IPS-20b (cell line): ENCODE measurements at regions not wholly inside any gene's neighbourhood (a gene's known extent, or its start where the extent isn't known, plus 50 kb on each side); places are given as distances from the start of the nearest gene placed in this dataset.

ENCODE experiments used
- H3K27ac ChIP-seq: one replicate; pipeline ENCODE4 v1.5.1; 2013; ENCODE audit warnings: low read length
- H3K27me3 ChIP-seq: 2 replicates; pipeline ENCODE4 v1.6.1; 2013; ENCODE audit warnings: mild to moderate bottlenecking, low read length, inconsistent platforms; ENCODE audit not compliant: insufficient read depth
- H3K36me3 ChIP-seq: 2 replicates; pipeline ENCODE4 v1.6.1; 2013; ENCODE audit warnings: low read depth, mild to moderate bottlenecking, inconsistent platforms, low read length, moderate library complexity; ENCODE audit not compliant: insufficient read depth
- H3K4me1 ChIP-seq: 2 replicates; pipeline ENCODE4 v1.6.1; 2013; ENCODE audit warnings: mild to moderate bottlenecking, control low read depth, inconsistent platforms, low read length, moderate library complexity; ENCODE audit not compliant: insufficient read depth
- H3K4me3 ChIP-seq: 2 replicates; pipeline ENCODE4 v1.5.1; 2013; ENCODE audit warnings: mild to moderate bottlenecking, low read length, inconsistent platforms
- H3K9ac ChIP-seq: 2 replicates; pipeline ENCODE4 v1.6.1; 2013; ENCODE audit warnings: low read depth, mild to moderate bottlenecking, inconsistent platforms, low read length, moderate library complexity
- H3K9me3 ChIP-seq: 2 replicates; pipeline ENCODE4 v1.6.1; 2013; ENCODE audit warnings: mild to moderate bottlenecking, low read depth, low read length, inconsistent platforms; ENCODE audit not compliant: insufficient read depth

GRCh38 chr6:104532462-104532861 lies 327.3 kb downstream of the HACE1 start:
- no peaks in the 10 kb centered on the region for H3K4me1 ChIP-seq
- no peak overlapping the region for H3K4me3 ChIP-seq
- H3K9me3 ChIP-seq = no peaks in the 10 kb centered on the region
- no peaks in the 10 kb centered on the region for H3K27me3 ChIP-seq
- no peaks in the 10 kb centered on the region for H3K36me3 ChIP-seq
- no peak overlapping the region for H3K27ac ChIP-seq
- H3K9ac ChIP-seq = no peak overlapping the region

- Histone ChIP-seq H3K9me3 (no peaks in the 10 kb centered on the region), H3K27ac (no peak overlapping the region), H3K27me3 (no peaks in the 10 kb centered on the region), H3K9ac (no peak overlapping the region), H3K4me1 (no peaks in the 10 kb centered on the region), H3K4me3 (no peak overlapping the region), H3K36me3 (no peaks in the 10 kb centered on the region)
Measured at GRCh38 chr6:104531646-104532045, 328.1 kb downstream of the HACE1 start.

GRCh38 chr6:104527761-104528415 lies 331.8 kb downstream of the HACE1 start:
- H3K9me3 ChIP-seq = no peaks in the 10 kb centered on the region
- H3K36me3 ChIP-seq = no peaks in the 10 kb centered on the region
- H3K4me1 ChIP-seq = no peaks in the 10 kb centered on the region
- H3K9ac ChIP-seq = no peak overlapping the region
- no peak overlapping the region for H3K4me3 ChIP-seq
- H3K27me3 ChIP-seq = no peaks in the 10 kb centered on the region
- no peak overlapping the region for H3K27ac ChIP-seq

GRCh38 chr6:104527311-104527710 lies 332.4 kb downstream of the HACE1 start:
- H3K9ac ChIP-seq = no peak overlapping the region
- H3K9me3 ChIP-seq = no peaks in the 10 kb centered on the region
- no peak overlapping the region for H3K4me3 ChIP-seq
- H3K27me3 ChIP-seq = no peaks in the 10 kb centered on the region
- no peaks in the 10 kb centered on the region for H3K36me3 ChIP-seq
- no peaks in the 10 kb centered on the region for H3K4me1 ChIP-seq
- H3K27ac ChIP-seq = no peak overlapping the region

- Histone ChIP-seq H3K9me3 (no peaks in the 10 kb centered on the region), H3K4me1 (no peaks in the 10 kb centered on the region), H3K4me3 (no peak overlapping the region), H3K9ac (no peak overlapping the region), H3K27me3 (no peaks in the 10 kb centered on the region), H3K36me3 (no peaks in the 10 kb centered on the region), H3K27ac (no peak overlapping the region)
Measured at GRCh38 chr6:104526376-104526775, 333.3 kb downstream of the HACE1 start.

- no peaks in the 10 kb centered on the region for H3K4me1 ChIP-seq
- H3K27me3 ChIP-seq = no peaks in the 10 kb centered on the region
- no peak overlapping the region for H3K9ac ChIP-seq
- no peak overlapping the region for H3K27ac ChIP-seq
- H3K4me3 ChIP-seq = no peak overlapping the region
- no peaks in the 10 kb centered on the region for H3K36me3 ChIP-seq
- H3K9me3 ChIP-seq = no peaks in the 10 kb centered on the region
Measured at GRCh38 chr6:104525677-104526322, 333.9 kb downstream of the HACE1 start.

GRCh38 chr6:104522533-104522932 lies 337.2 kb downstream of the HACE1 start:
- Histone ChIP-seq H3K27ac (no peak overlapping the region), H3K9me3 (no peaks in the 10 kb centered on the region), H3K9ac (no peak overlapping the region), H3K27me3 (no peaks in the 10 kb centered on the region), H3K4me3 (no peak overlapping the region), H3K36me3 (no peaks in the 10 kb centered on the region), H3K4me1 (no peaks in the 10 kb centered on the region)

GRCh38 chr6:104521176-104521575 lies 338.5 kb downstream of the HACE1 start:
- H3K9me3 ChIP-seq = no peaks in the 10 kb centered on the region
- H3K4me3 ChIP-seq = no peak overlapping the region
- H3K36me3 ChIP-seq = no peaks in the 10 kb centered on the region
- H3K4me1 ChIP-seq = no peaks in the 10 kb centered on the region
- H3K27me3 ChIP-seq = no peaks in the 10 kb centered on the region
- H3K27ac ChIP-seq = no peak overlapping the region
- no peak overlapping the region for H3K9ac ChIP-seq

- Histone ChIP-seq H3K27ac (no peak overlapping the region), H3K9ac (no peak overlapping the region), H3K9me3 (no peaks in the 10 kb centered on the region), H3K4me3 (no peak overlapping the region), H3K27me3 (no peaks in the 10 kb centered on the region), H3K36me3 (no peaks in the 10 kb centered on the region), H3K4me1 (no peaks in the 10 kb centered on the region)
Measured at GRCh38 chr6:104519566-104519965, 340.2 kb downstream of the HACE1 start.

- no peaks in the 10 kb centered on the region for H3K4me1 ChIP-seq
- H3K9ac ChIP-seq = no peak overlapping the region
- H3K36me3 ChIP-seq = no peaks in the 10 kb centered on the region
- H3K9me3 ChIP-seq = no peaks in the 10 kb centered on the region
- no peak overlapping the region for H3K4me3 ChIP-seq
- no peaks in the 10 kb centered on the region for H3K27me3 ChIP-seq
- H3K27ac ChIP-seq = no peak overlapping the region
Measured at GRCh38 chr6:104509355-104509754, 350.4 kb downstream of the HACE1 start.

- Histone ChIP-seq H3K4me3 (no peak overlapping the region), H3K4me1 (no peaks in the 10 kb centered on the region), H3K27ac (no peak overlapping the region), H3K27me3 (no peaks in the 10 kb centered on the region), H3K9me3 (no peaks in the 10 kb centered on the region), H3K9ac (no peak overlapping the region), H3K36me3 (no peaks in the 10 kb centered on the region)
Measured at GRCh38 chr6:104506429-104506828, 353.3 kb downstream of the HACE1 start.

- no peaks in the 10 kb centered on the region for H3K9me3 ChIP-seq
Measured at GRCh38 chr6:104505838-104506237, 353.9 kb downstream of the HACE1 start.

More at GRCh38 chr6:104505838-104506237, 353.9 kb downstream of the HACE1 start:
- Histone ChIP-seq H3K27ac (no peak overlapping the region), H3K27me3 (no peaks in the 10 kb centered on the region), H3K9ac (no peak overlapping the region), H3K36me3 (no peaks in the 10 kb centered on the region), H3K4me3 (no peak overlapping the region), H3K4me1 (no peaks in the 10 kb centered on the region)
